ENCODE measurements at regions not wholly inside any gene's neighbourhood (a gene's known extent, or its start where the extent isn't known, plus 50 kb on each side); places are given as distances from the start of the nearest gene placed in this dataset.

DNA sequence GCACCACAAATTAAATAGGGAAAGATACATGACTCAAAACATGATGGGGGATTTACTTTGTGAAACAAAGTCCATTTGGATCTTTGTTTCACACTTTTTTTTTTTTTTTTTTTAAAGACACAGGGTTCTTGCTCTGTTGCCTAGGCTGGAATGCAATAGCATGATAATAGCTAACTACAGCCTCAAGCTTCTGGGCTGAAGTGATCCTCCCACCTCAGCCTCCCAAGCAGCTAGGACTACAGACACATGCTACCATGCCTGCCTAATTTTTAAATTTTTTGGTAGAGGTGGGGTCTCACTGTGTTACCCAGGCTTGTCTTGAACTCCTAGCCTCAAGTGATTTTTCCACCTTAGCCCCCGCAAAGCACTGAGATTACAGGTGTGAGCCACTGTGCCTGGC lies 172.6 kb upstream of the KLF14 start:
- Histone ChIP-seq H3K36me3 (ENCODE audit: control insufficient read depth, insufficient read depth, low read length) (peaks cover 1% of the 10 kb centered on the region), H3K27me3 (ENCODE audit: control insufficient read depth, insufficient read depth, low read length) (no peaks in the 10 kb centered on the region), H3K4me3 (ENCODE audit: low read depth, low read length) (no peak overlapping the region)
- no peak for DNase-seq (ENCODE audit: low read depth)
- TF ChIP-seq, protein P1, sequence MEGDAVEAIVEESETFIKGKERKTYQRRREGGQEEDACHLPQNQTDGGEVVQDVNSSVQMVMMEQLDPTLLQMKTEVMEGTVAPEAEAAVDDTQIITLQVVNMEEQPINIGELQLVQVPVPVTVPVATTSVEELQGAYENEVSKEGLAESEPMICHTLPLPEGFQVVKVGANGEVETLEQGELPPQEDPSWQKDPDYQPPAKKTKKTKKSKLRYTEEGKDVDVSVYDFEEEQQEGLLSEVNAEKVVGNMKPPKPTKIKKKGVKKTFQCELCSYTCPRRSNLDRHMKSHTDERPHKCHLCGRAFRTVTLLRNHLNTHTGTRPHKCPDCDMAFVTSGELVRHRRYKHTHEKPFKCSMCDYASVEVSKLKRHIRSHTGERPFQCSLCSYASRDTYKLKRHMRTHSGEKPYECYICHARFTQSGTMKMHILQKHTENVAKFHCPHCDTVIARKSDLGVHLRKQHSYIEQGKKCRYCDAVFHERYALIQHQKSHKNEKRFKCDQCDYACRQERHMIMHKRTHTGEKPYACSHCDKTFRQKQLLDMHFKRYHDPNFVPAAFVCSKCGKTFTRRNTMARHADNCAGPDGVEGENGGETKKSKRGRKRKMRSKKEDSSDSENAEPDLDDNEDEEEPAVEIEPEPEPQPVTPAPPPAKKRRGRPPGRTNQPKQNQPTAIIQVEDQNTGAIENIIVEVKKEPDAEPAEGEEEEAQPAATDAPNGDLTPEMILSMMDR (IDR thresholded peaks at IDR 0.05; ENCODE audit: insufficient read depth, low read length, poor library complexity, severe bottlenecking), result no peak

- H3K4me3 ChIP-seq (ENCODE audit: low read depth, low read length), result no peak overlapping the region
- no peak for DNase-seq (ENCODE audit: low read depth)
- peaks cover 1% of the 10 kb centered on the region for H3K36me3 ChIP-seq (ENCODE audit: control insufficient read depth, insufficient read depth, low read length)
- no peaks in the 10 kb centered on the region for H3K27me3 ChIP-seq (ENCODE audit: control insufficient read depth, insufficient read depth, low read length)
- TF ChIP-seq, protein P1 (IDR thresholded peaks at IDR 0.05; ENCODE audit: insufficient read depth, low read length, poor library complexity, severe bottlenecking), result no peak
Measured at GRCh38 chr7:130907439-130907838, 173.4 kb upstream of the KLF14 start.

DNA sequence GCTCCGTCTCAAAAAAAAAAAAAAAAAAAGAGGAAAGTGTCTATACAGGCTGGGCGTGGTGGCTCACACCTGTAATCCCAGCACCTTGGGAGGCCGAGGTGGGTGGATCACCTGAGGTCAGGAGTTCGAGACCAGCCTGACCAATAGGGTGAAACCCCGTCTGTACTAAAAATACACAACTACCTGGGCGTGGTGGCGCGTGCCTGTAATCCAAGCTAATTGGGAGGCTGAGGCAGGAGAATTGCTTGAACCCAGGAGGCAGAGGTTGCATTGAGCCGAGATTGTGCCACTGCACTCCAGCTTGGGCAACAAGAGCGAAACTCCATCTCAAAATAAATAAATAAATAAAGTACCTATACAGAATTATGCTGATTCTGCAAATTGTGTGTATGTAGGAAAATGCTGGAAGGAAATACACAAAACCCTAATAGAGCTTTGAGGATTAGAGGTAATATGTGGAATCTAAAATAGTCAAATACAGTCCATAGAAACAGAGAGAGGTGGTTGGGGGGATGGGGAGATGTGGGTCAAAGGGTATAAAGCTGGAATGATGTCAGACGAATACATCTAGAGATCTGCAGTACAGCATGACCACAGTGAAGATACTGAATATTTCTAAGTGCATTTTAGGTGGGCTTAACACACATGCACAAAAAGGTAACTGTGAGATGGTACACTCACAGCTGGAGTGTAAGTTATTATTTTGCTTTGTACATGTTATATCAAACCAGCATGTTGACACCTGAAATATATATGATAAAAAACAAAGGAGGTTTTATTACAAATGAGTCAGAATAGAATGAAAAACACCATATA lies 174.5 kb upstream of the KLF14 start:
- no peaks in the 10 kb centered on the region for H3K36me3 ChIP-seq (ENCODE audit: control insufficient read depth, insufficient read depth, low read length)
- peak overlapping the region; percentile 68 for H3K4me3 ChIP-seq (ENCODE audit: low read depth, low read length)
- TF ChIP-seq, protein P1 (IDR thresholded peaks at IDR 0.05; ENCODE audit: insufficient read depth, low read length, poor library complexity, severe bottlenecking), result no peak
- no peak for DNase-seq (ENCODE audit: low read depth)
- no peaks in the 10 kb centered on the region for H3K27me3 ChIP-seq (ENCODE audit: control insufficient read depth, insufficient read depth, low read length)

DNA sequence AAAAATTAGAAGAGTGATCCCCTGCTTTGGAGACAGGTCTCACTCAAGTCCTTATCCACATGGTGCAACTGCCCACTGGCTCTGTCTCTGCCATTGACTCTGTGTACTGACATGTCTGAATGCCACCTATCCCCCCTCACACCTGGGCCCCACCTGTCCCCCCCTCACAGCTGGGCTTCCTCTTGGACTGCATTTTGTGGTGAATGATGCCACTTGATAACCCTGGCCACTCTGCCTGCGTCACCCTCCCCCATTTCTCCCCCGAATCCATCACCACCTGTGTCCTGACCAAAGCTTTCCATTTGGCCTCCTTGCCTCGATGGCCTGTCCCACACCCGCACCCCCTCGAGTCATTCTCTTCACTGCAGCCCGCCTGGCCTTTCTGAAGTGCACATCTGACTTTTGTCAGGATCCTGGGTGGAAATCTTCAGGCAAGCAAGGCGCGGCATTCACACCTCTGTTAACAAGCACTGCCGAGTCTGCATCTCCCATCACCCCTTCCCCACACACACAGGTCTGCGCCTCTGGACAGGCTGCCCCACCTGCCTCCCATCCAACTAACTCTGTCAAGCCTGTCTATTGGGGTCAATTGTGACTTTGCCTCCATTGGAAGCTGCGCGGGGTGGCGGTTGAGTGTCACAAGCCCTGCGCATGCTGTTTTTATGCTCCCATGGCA lies 175.3 kb upstream of the KLF14 start:
- no peaks in the 10 kb centered on the region for H3K36me3 ChIP-seq (ENCODE audit: control insufficient read depth, insufficient read depth, low read length)
- H3K4me3 ChIP-seq (ENCODE audit: low read depth, low read length), result peak overlapping the region; percentile 68
- TF ChIP-seq, protein P1 (IDR thresholded peaks at IDR 0.05; ENCODE audit: insufficient read depth, low read length, poor library complexity, severe bottlenecking), result no peak
- no peaks in the 10 kb centered on the region for H3K27me3 ChIP-seq (ENCODE audit: control insufficient read depth, insufficient read depth, low read length)
- no peak for DNase-seq (ENCODE audit: low read depth)

DNA sequence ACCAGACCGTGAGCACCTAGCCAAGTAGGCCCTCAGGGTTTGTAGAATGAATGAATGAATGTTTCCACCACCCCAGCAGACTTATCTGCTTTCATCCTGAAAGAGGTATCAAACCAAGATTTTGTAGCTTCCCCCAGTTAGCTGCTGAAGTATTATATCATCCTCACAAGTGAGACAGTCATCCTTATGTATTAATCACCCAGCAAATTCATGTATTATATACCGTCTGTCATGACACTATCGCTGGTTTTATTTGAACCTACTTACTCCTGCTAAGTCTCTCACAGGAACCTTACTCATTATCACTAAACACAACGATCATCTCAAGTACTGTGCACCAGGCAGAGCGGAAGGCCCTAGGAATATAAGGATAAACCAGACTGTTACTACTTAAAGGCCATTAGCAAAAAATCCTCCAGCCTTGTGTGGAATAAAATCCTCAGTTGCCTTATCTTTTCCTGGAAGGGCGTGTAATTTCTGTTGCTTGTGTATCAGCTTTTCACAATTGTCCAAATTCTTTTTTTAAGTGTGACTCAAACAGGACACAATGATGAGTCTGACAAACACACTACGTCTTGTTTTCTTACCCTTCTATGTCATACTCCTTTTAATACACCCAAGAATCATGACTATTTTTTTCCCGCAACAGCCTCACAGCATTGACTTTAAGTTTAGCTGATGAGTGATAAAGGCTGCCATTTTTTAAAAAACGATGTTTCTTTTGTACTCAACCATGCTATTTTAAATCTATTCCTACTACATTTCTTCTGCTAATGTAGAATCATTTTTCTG lies 176.1 kb upstream of the KLF14 start:
- Histone ChIP-seq H3K36me3 (ENCODE audit: control insufficient read depth, insufficient read depth, low read length) (no peaks in the 10 kb centered on the region), H3K4me3 (ENCODE audit: low read depth, low read length) (peak overlapping the region; percentile 68), H3K27me3 (ENCODE audit: control insufficient read depth, insufficient read depth, low read length) (no peaks in the 10 kb centered on the region)
- DNase-seq (ENCODE audit: low read depth), result no peak
- TF ChIP-seq, protein P1 (IDR thresholded peaks at IDR 0.05; ENCODE audit: insufficient read depth, low read length, poor library complexity, severe bottlenecking), result no peak

Measured in kidney epithelial cell (primary cell).